Right lobe of liver (tissue), 6 donors: ENCODE measurements at regions not wholly inside any gene's neighbourhood (a gene's known extent, or its start where the extent isn't known, plus 50 kb on each side); places are given as distances from the start of the nearest gene placed in this dataset.
"Not testable (repeated sequence)": the region's sequence is repeated elsewhere in the genome, so short reads cannot be mapped to it uniquely, and the experiment has no call there.

ENCODE experiments used
- ATAC-seq, 4 donors: fragments of 200-7000 bp; cut with Tn5 transposase; one replicate each; pipeline ENCODE4 v1.9.1; 2020; ENCODE audit warnings: mild to moderate bottlenecking in 4 of 4, moderate library complexity in 4 of 4
- DNase-seq, 3 donors: peaks; one replicate each; pipeline ENCODE4 v3.0.0-alpha.2; 2020
- H3K27ac ChIP-seq, 3 donors: fragments of 200-600 bp; one replicate each; pipeline ENCODE4 v1.8.0; 2022
- H3K27me3 ChIP-seq, 2 donors: fragments of 200-600 bp; one replicate each; pipeline ENCODE4 v1.8.0; 2022
- H3K36me3 ChIP-seq, 4 donors: fragments of 200-600 bp; sonication (generic) in 1 of 4; one replicate each; pipeline versions ENCODE4 v1.5.1 to v1.8.0; 2017 to 2022; ENCODE audit warnings: control low read depth in 1 of 4
- H3K4me1 ChIP-seq, 4 donors: fragments of 200-600 bp; sonication (generic) in 1 of 4; one replicate each; pipeline versions ENCODE4 v1.5.1 to v1.8.0; 2017 to 2022; ENCODE audit warnings: control low read depth in 1 of 4
- H3K4me3 ChIP-seq, 3 donors: fragments of 200-600 bp; one replicate each; pipeline ENCODE4 v1.8.0; 2022
- H3K9me3 ChIP-seq, 4 donors: fragments of 200-600 bp; sonication (generic) in 1 of 4; one replicate each; pipeline versions ENCODE4 v1.5.1 to v1.8.0; 2017 to 2022; ENCODE audit warnings: control low read depth in 1 of 4
- CTCF ChIP-seq, 4 donors: fragments of 200-600 bp in 3 of 4; fragments of 450-650 bp in 1 of 4; IDR thresholded peaks; one replicate each; pipeline versions ENCODE4 v1.5.1 to v1.8.0; 2016 to 2022; ENCODE audit warnings: antibody characterized with exemption in 4 of 4, mild to moderate bottlenecking in 2 of 4
- POLR2A ChIP-seq: fragments of 450-650 bp; IDR thresholded peaks from one replicate; pipeline ENCODE4 v1.6.1; 2017; ENCODE audit warnings: antibody characterized with exemption, mild to moderate bottlenecking
- WGBS: methylation state at CpG from one replicate; pipeline ENCODE4 v1.1.6; 2018; ENCODE audit warnings: low coverage, low lambda C conversion rate; ENCODE audit not compliant: insufficient coverage; ENCODE audit errors: missing lambda C conversion rate; 5-methylcytosine and 5-hydroxymethylcytosine counted together
- intact Hi-C, 2 donors: fragments of 100-400 bp; cut with DNase I; formaldehyde crosslinking; loops; one replicate each; pipeline versions ENCODE4 v1.11.2 to v1.14.1; 2022
- donor health status: DM: no; HTN: yes; CAD: no.
- donor health status: DM: no; HTN: no; CAD: no.
- donor health status: DM: no; HTN: no; CAD: no.
- donor health status: DM: no; HTN: yes; CAD: no.
- donor health status: DM: no; HTN: yes; CAD: no.

- peak in 1 of 3 donors; percentile 42 for DNase-seq
- 62% methylated on average over 4 of the region's 14 CpGs for WGBS
- H3K27ac ChIP-seq, ATAC-seq, H3K4me3 ChIP-seq, H3K36me3 ChIP-seq, H3K9me3 ChIP-seq, H3K27me3 ChIP-seq, intact Hi-C loops, H3K4me1 ChIP-seq: not testable (repeated sequence)
These were observed 157.7 kb downstream of the LAT start for GRCh38 chr16:29142506-29142905.

- Histone ChIP-seq H3K4me1 (peaks cover 0 to 5% (median 2%) of the 10 kb centered on the region in 4 donors), H3K27ac (no peak overlapping the region), H3K4me3 (no peak overlapping the region), H3K36me3 (no peaks in the 10 kb centered on the region), H3K27me3 (no peaks in the 10 kb centered on the region), H3K9me3 (no peaks in the 10 kb centered on the region)
- ATAC-seq (no peak), DNase-seq (peak in 1 of 3 donors; percentile 42)
- intact Hi-C loops: no loop called here
- 87% methylated on average over 20 of the region's 35 CpGs for WGBS
- TF ChIP-seq CTCF (IDR thresholded peaks at IDR 0.05) (no peak), POLR2A (no peak)
These were observed 156.9 kb downstream of the LAT start for GRCh38 chr16:29141586-29142324.

GRCh38 chr16:29141121-29141520 lies 156.3 kb downstream of the LAT start:
- H3K27me3 ChIP-seq, intact Hi-C loops, ATAC-seq: not testable (repeated sequence)

GRCh38 chr16:29139901-29140855 lies 155.3 kb downstream of the LAT start:
- H3K4me3 ChIP-seq, H3K9me3 ChIP-seq, intact Hi-C loops, H3K36me3 ChIP-seq, H3K4me1 ChIP-seq, H3K27me3 ChIP-seq, H3K27ac ChIP-seq: not testable (repeated sequence)
- WGBS: 80% methylated on average over 27 of the region's 44 CpGs
- DNase-seq: peak in 1 of 3 donors; percentile 43
- ATAC-seq: peak in 1 of 4 donors; percentile 38

More at GRCh38 chr16:29141121-29141520, 156.3 kb downstream of the LAT start:
- not testable (repeated sequence) for H3K9me3 ChIP-seq, H3K4me3 ChIP-seq, H3K27ac ChIP-seq, H3K36me3 ChIP-seq, H3K4me1 ChIP-seq
- DNase-seq: peak in 1 of 3 donors; percentile 39
- WGBS: 87% methylated on average over 6 of the region's 12 CpGs

- peak in 1 of 3 donors; percentile 41 for DNase-seq
- no peaks in the 10 kb centered on the region for H3K9me3 ChIP-seq
- TF ChIP-seq CTCF (IDR thresholded peaks at IDR 0.05) (no peak), POLR2A (no peak)
- intact Hi-C loops: no loop called here
- no peak for ATAC-seq
- WGBS: 0% methylated on average over 1 of the region's 17 CpGs
- no peaks in the 10 kb centered on the region for H3K27me3 ChIP-seq
- H3K36me3 ChIP-seq: no peaks in the 10 kb centered on the region
- H3K4me1 ChIP-seq: no peaks in the 10 kb centered on the region
- no peak overlapping the region for H3K4me3 ChIP-seq
- H3K27ac ChIP-seq: no peak overlapping the region
These were observed 154.5 kb downstream of the LAT start for GRCh38 chr16:29139261-29139802.

GRCh38 chr16:29138698-29139097 lies 153.8 kb downstream of the LAT start:
- H3K36me3 ChIP-seq, H3K27me3 ChIP-seq, H3K4me1 ChIP-seq, H3K9me3 ChIP-seq, H3K27ac ChIP-seq, ATAC-seq, H3K4me3 ChIP-seq, intact Hi-C loops: not testable (repeated sequence)
- DNase-seq: peak in 1 of 3 donors; percentile 37
- 86% methylated on average over 4 of the region's 11 CpGs for WGBS

GRCh38 chr16:29137894-29138662 lies 153.2 kb downstream of the LAT start:
- H3K36me3 ChIP-seq, H3K27me3 ChIP-seq, intact Hi-C loops, H3K4me3 ChIP-seq, H3K9me3 ChIP-seq, H3K27ac ChIP-seq, H3K4me1 ChIP-seq: not testable (repeated sequence)
- ATAC-seq (peak in 1 of 4 donors; percentile 10), DNase-seq (peak in 1 of 3 donors; percentile 35)
- 74% methylated on average over 15 of the region's 26 CpGs for whole genome bisulfite sequencing

- ATAC-seq, H3K4me3 ChIP-seq, H3K9me3 ChIP-seq, H3K4me1 ChIP-seq, DNase-seq, H3K27me3 ChIP-seq, H3K36me3 ChIP-seq, H3K27ac ChIP-seq, intact Hi-C loops: not testable (repeated sequence)
- WGBS: 86% methylated on average over 4 of the region's 7 CpGs
These were observed 152.6 kb downstream of the LAT start for GRCh38 chr16:29137461-29137860.
